ENCODE measurements at regions not wholly inside any gene's neighbourhood (a gene's known extent, or its start where the extent isn't known, plus 50 kb on each side); places are given as distances from the start of the nearest gene placed in this dataset.

DNA sequence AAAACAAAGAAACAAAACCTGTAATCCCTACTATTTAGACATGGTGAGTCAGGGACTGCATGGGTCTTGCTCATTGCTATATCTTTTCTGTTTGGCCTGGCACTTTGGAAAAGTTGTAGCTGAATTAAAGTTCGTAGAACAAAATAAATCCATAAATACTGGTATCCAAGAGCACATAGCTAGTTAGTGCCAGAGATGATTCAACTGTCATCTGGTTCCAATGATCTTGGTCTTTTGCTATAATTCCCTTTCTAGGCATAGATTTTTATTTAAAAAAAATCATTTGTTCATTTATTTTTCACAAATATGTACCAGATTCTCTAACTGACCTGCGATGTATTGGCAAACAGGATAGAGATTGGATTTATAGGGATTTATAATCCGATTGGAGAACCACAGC, 1436.1 kb upstream of the GOT2 start:
- H3K27me3 ChIP-seq (ENCODE audit: control insufficient read depth in 4 of 4, insufficient read depth in 4 of 4, low read length in 3 of 4): no peaks in the 10 kb centered on the region
- H3K36me3 ChIP-seq (ENCODE audit: control insufficient read depth in 4 of 4, insufficient read depth in 3 of 4, low read depth in 1 of 4, low read length in 3 of 4): no peaks in the 10 kb centered on the region
- no peak overlapping the region for H3K9ac ChIP-seq (ENCODE audit: low read depth in 1 of 2, low read length in 2 of 2)
- TF ChIP-seq NR2F2 (IDR thresholded peaks at IDR 0.05) (no peak), JUND (IDR thresholded peaks at IDR 0.05) (no peak), HNF4G (IDR thresholded peaks at IDR 0.05) (no peak)
- TF ChIP-seq, protein P1, sequence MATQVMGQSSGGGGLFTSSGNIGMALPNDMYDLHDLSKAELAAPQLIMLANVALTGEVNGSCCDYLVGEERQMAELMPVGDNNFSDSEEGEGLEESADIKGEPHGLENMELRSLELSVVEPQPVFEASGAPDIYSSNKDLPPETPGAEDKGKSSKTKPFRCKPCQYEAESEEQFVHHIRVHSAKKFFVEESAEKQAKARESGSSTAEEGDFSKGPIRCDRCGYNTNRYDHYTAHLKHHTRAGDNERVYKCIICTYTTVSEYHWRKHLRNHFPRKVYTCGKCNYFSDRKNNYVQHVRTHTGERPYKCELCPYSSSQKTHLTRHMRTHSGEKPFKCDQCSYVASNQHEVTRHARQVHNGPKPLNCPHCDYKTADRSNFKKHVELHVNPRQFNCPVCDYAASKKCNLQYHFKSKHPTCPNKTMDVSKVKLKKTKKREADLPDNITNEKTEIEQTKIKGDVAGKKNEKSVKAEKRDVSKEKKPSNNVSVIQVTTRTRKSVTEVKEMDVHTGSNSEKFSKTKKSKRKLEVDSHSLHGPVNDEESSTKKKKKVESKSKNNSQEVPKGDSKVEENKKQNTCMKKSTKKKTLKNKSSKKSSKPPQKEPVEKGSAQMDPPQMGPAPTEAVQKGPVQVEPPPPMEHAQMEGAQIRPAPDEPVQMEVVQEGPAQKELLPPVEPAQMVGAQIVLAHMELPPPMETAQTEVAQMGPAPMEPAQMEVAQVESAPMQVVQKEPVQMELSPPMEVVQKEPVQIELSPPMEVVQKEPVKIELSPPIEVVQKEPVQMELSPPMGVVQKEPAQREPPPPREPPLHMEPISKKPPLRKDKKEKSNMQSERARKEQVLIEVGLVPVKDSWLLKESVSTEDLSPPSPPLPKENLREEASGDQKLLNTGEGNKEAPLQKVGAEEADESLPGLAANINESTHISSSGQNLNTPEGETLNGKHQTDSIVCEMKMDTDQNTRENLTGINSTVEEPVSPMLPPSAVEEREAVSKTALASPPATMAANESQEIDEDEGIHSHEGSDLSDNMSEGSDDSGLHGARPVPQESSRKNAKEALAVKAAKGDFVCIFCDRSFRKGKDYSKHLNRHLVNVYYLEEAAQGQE (IDR thresholded peaks at IDR 0.05): no peak
- no peak for DNase-seq (ENCODE audit: low spot score)
- no peaks in the 10 kb centered on the region for H3K9me3 ChIP-seq (ENCODE audit: control insufficient read depth in 4 of 4, low read length in 3 of 4)
- H3K27ac ChIP-seq (ENCODE audit: low read depth in 1 of 2, low read length in 2 of 2): no peak overlapping the region
- H3K4me3 ChIP-seq (ENCODE audit: low read depth in 1 of 3, low read length in 3 of 3): no peak overlapping the region
- WGBS: 70% methylated on average over 3 of the region's 3 CpGs
- no peaks in the 10 kb centered on the region for H3K4me1 ChIP-seq (ENCODE audit: control insufficient read depth in 4 of 4, insufficient read depth in 4 of 4, low read length in 3 of 4)

DNA sequence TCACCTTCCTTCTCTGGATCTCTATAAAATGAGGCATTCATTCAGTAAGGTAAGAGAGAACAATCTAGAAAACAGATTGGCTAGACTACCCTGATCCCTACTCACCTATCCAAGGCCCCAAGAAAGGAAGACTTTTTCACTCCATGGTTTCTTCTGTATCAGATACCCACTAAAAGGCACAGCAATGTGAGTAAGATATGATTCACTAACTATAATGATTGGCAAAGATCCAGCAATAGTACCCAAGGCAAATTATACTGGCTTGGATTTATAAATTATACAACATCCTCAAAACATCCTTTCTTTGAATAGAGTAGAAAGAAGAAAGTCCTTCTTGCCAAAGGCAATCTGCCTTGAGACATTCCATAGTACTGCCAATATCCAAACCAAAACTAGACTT, 1432.0 kb upstream of the GOT2 start:
- TF ChIP-seq SP1 (IDR thresholded peaks at IDR 0.05): no peak
- no peaks in the 10 kb centered on the region for H3K4me1 ChIP-seq (ENCODE audit: control insufficient read depth in 4 of 4, insufficient read depth in 4 of 4, low read length in 3 of 4)
- DNase-seq (ENCODE audit: low spot score): no peak
- H3K4me3 ChIP-seq (ENCODE audit: low read depth in 1 of 3, low read length in 3 of 3): no peak overlapping the region
- H3K9me3 ChIP-seq (ENCODE audit: control insufficient read depth in 4 of 4, low read length in 3 of 4): no peaks in the 10 kb centered on the region
- no peak overlapping the region for H3K27ac ChIP-seq (ENCODE audit: low read depth in 1 of 2, low read length in 2 of 2)
- no peaks in the 10 kb centered on the region for H3K27me3 ChIP-seq (ENCODE audit: control insufficient read depth in 4 of 4, insufficient read depth in 4 of 4, low read length in 3 of 4)
- no peaks in the 10 kb centered on the region for H3K36me3 ChIP-seq (ENCODE audit: control insufficient read depth in 4 of 4, insufficient read depth in 3 of 4, low read depth in 1 of 4, low read length in 3 of 4)
- no peak overlapping the region for H3K9ac ChIP-seq (ENCODE audit: low read depth in 1 of 2, low read length in 2 of 2)

DNA sequence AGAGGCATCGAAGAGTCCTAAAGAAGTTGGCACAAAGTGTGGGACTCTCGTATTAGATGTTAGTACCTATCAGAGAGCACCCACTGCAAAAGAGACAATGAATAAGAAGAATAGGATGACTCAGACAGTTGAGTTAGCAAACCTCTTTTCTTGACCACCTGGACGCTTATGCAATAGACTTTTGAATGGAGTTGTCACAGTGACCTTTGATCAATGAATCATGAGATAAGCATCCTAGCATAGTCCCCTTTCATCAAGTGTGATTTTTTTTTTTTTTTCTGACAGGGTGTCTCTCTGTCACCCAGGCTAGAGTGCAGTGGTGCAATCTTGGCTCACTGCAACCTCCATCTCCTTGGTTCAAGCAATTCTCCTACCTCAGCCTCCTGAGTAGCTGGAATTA, 1417.9 kb upstream of the GOT2 start:
- no peak for DNase-seq (ENCODE audit: low spot score)
- 72% methylated on average over 3 of the region's 3 CpGs for WGBS

More for the DNA sequence above, 1417.9 kb upstream of the GOT2 start:
- no peaks in the 10 kb centered on the region for H3K27me3 ChIP-seq (ENCODE audit: control insufficient read depth in 4 of 4, insufficient read depth in 4 of 4, low read length in 3 of 4)
- H3K27ac ChIP-seq (ENCODE audit: low read depth in 1 of 2, low read length in 2 of 2): no peak overlapping the region
- no peaks in the 10 kb centered on the region for H3K36me3 ChIP-seq (ENCODE audit: control insufficient read depth in 4 of 4, insufficient read depth in 3 of 4, low read depth in 1 of 4, low read length in 3 of 4)
- TF ChIP-seq, protein P2, sequence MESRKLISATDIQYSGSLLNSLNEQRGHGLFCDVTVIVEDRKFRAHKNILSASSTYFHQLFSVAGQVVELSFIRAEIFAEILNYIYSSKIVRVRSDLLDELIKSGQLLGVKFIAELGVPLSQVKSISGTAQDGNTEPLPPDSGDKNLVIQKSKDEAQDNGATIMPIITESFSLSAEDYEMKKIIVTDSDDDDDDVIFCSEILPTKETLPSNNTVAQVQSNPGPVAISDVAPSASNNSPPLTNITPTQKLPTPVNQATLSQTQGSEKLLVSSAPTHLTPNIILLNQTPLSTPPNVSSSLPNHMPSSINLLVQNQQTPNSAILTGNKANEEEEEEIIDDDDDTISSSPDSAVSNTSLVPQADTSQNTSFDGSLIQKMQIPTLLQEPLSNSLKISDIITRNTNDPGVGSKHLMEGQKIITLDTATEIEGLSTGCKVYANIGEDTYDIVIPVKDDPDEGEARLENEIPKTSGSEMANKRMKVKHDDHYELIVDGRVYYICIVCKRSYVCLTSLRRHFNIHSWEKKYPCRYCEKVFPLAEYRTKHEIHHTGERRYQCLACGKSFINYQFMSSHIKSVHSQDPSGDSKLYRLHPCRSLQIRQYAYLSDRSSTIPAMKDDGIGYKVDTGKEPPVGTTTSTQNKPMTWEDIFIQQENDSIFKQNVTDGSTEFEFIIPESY (IDR thresholded peaks at IDR 0.05): no peak
- TF ChIP-seq JUND (IDR thresholded peaks at IDR 0.05): no peak
- TF ChIP-seq NR2F2 (IDR thresholded peaks at IDR 0.05): no peak
- TF ChIP-seq, protein P3, sequence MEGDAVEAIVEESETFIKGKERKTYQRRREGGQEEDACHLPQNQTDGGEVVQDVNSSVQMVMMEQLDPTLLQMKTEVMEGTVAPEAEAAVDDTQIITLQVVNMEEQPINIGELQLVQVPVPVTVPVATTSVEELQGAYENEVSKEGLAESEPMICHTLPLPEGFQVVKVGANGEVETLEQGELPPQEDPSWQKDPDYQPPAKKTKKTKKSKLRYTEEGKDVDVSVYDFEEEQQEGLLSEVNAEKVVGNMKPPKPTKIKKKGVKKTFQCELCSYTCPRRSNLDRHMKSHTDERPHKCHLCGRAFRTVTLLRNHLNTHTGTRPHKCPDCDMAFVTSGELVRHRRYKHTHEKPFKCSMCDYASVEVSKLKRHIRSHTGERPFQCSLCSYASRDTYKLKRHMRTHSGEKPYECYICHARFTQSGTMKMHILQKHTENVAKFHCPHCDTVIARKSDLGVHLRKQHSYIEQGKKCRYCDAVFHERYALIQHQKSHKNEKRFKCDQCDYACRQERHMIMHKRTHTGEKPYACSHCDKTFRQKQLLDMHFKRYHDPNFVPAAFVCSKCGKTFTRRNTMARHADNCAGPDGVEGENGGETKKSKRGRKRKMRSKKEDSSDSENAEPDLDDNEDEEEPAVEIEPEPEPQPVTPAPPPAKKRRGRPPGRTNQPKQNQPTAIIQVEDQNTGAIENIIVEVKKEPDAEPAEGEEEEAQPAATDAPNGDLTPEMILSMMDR (IDR thresholded peaks at IDR 0.05; ENCODE audit: low read depth, low read length, missing input control): no peak
- TF ChIP-seq EGR1 (IDR thresholded peaks at IDR 0.05; ENCODE audit: low read depth in 2 of 2): no peak
- TF ChIP-seq HNF4A (conservative IDR thresholded peaks at IDR 0.05): no peak
- TF ChIP-seq, protein P1 (IDR thresholded peaks at IDR 0.05): no peak
- TF ChIP-seq YY1 (IDR thresholded peaks at IDR 0.05): no peak
- no peak for TF ChIP-seq SP1 (IDR thresholded peaks at IDR 0.05)
- no peak for TF ChIP-seq GABPA (IDR thresholded peaks at IDR 0.05 in 1 of 2, conservative IDR thresholded peaks at IDR 0.05 in 1 of 2)
- TF ChIP-seq RXRA (IDR thresholded peaks at IDR 0.05): no peak
- no peak for TF ChIP-seq RAD21 (IDR thresholded peaks at IDR 0.05)
- TF ChIP-seq FOXA1 (IDR thresholded peaks at IDR 0.05): no peak
- peaks cover 0 to 5% (median 2%) of the 10 kb centered on the region in 4 donors for H3K9me3 ChIP-seq (ENCODE audit: control insufficient read depth in 4 of 4, low read length in 3 of 4)
- no peak overlapping the region for H3K9ac ChIP-seq (ENCODE audit: low read depth in 1 of 2, low read length in 2 of 2)
- no peak overlapping the region for H3K4me3 ChIP-seq (ENCODE audit: low read depth in 1 of 3, low read length in 3 of 3)
- H3K4me1 ChIP-seq (ENCODE audit: control insufficient read depth in 4 of 4, insufficient read depth in 4 of 4, low read length in 3 of 4): no peaks in the 10 kb centered on the region

Data from liver (tissue), 8 donors.